Parathyroid adenoma (tissue), 2 donors: ENCODE measurements at regions not wholly inside any gene's neighbourhood (a gene's known extent, or its start where the extent isn't known, plus 50 kb on each side); places are given as distances from the start of the nearest gene placed in this dataset.

Experiments
- H2AFZ ChIP-seq: fragments of 300-600 bp; sonication (generic); one replicate; pipeline ENCODE4 v1.7.0; 2017; ENCODE audit warnings: antibody characterized with exemption, mild to moderate bottlenecking
- H3K27ac ChIP-seq: fragments of 300-600 bp; sonication (generic); one replicate; pipeline ENCODE4 v1.7.0; 2017
- H3K27me3 ChIP-seq: fragments of 300-600 bp; sonication (generic); one replicate; pipeline ENCODE4 v1.7.0; 2017; ENCODE audit warnings: low read length; ENCODE audit not compliant: control insufficient read depth, insufficient read depth
- H3K36me3 ChIP-seq: fragments of 300-600 bp; sonication (generic); one replicate; pipeline ENCODE4 v1.7.0; 2017; ENCODE audit warnings: low read length; ENCODE audit not compliant: control insufficient read depth, insufficient read depth
- H3K4me1 ChIP-seq: fragments of 300-600 bp; sonication (generic); one replicate; pipeline ENCODE4 v1.7.0; 2017; ENCODE audit warnings: control low read depth
- H3K4me2 ChIP-seq: fragments of 300-600 bp; sonication (generic); one replicate; pipeline ENCODE4 v1.7.0; 2017; ENCODE audit warnings: low read length
- H3K4me3 ChIP-seq: fragments of 300-600 bp; sonication (generic); one replicate; pipeline ENCODE4 v1.7.0; 2017; ENCODE audit warnings: low read depth, low read length
- H3K79me2 ChIP-seq: fragments of 300-600 bp; sonication (generic); one replicate; pipeline ENCODE4 v1.7.0; 2017; ENCODE audit warnings: control low read depth
- H3K9ac ChIP-seq: fragments of 300-600 bp; sonication (generic); one replicate; pipeline ENCODE4 v1.7.0; 2017; ENCODE audit warnings: mild to moderate bottlenecking
- H3K9me3 ChIP-seq: fragments of 300-600 bp; sonication (generic); one replicate; pipeline ENCODE4 v1.7.0; 2017; ENCODE audit warnings: low read length; ENCODE audit not compliant: control insufficient read depth
- CTCF ChIP-seq: fragments of 300-600 bp; sonication (generic); IDR thresholded peaks from one replicate; pipeline ENCODE4 v1.7.0; 2017; ENCODE audit warnings: antibody characterized with exemption, mild to moderate bottlenecking
- donor health status: primary hyperparathyroidism.

- H3K27ac ChIP-seq = no peak overlapping the region
- no peaks in the 10 kb centered on the region for H3K27me3 ChIP-seq
- no peaks in the 10 kb centered on the region for H3K79me2 ChIP-seq
- H3K9me3 ChIP-seq = no peaks in the 10 kb centered on the region
- TF ChIP-seq CTCF = no peak
- H3K4me1 ChIP-seq = no peaks in the 10 kb centered on the region
- no peak overlapping the region for H2AFZ ChIP-seq
- H3K4me3 ChIP-seq = no peak overlapping the region
- H3K36me3 ChIP-seq = no peaks in the 10 kb centered on the region
- no peak overlapping the region for H3K9ac ChIP-seq
- no peak overlapping the region for H3K4me2 ChIP-seq
These were observed 286.2 kb downstream of the TFAP2A start for GRCh38 chr6:10128721-10129120.

GRCh38 chr6:10122164-10122563, 292.7 kb downstream of the TFAP2A start:
- Histone ChIP-seq H3K9me3 (no peaks in the 10 kb centered on the region), H3K36me3 (no peaks in the 10 kb centered on the region)

GRCh38 chr6:10112871-10113549, 301.9 kb downstream of the TFAP2A start:
- H3K4me3 ChIP-seq = no peak overlapping the region
- no peaks in the 10 kb centered on the region for H3K79me2 ChIP-seq
- no peak overlapping the region for H2AFZ ChIP-seq
- no peak overlapping the region for H3K4me2 ChIP-seq
- peaks cover 3% of the 10 kb centered on the region for H3K9me3 ChIP-seq
- no peaks in the 10 kb centered on the region for H3K36me3 ChIP-seq
- TF ChIP-seq CTCF = no peak
- no peak overlapping the region for H3K9ac ChIP-seq
- H3K27me3 ChIP-seq = no peaks in the 10 kb centered on the region
- no peaks in the 10 kb centered on the region for H3K4me1 ChIP-seq
- H3K27ac ChIP-seq = no peak overlapping the region

More at GRCh38 chr6:10122164-10122563, 292.7 kb downstream of the TFAP2A start:
- Histone ChIP-seq H3K4me2 (no peak overlapping the region), H3K27me3 (no peaks in the 10 kb centered on the region), H3K4me3 (no peak overlapping the region), H3K4me1 (no peaks in the 10 kb centered on the region), H3K79me2 (no peaks in the 10 kb centered on the region), H3K27ac (no peak overlapping the region), H3K9ac (no peak overlapping the region), H2AFZ (no peak overlapping the region)
- TF ChIP-seq CTCF = no peak

- TF ChIP-seq CTCF = no peak
- no peaks in the 10 kb centered on the region for H3K79me2 ChIP-seq
- peaks cover 3% of the 10 kb centered on the region for H3K9me3 ChIP-seq
- H3K9ac ChIP-seq = no peak overlapping the region
- no peak overlapping the region for H2AFZ ChIP-seq
- H3K4me3 ChIP-seq = no peak overlapping the region
- no peaks in the 10 kb centered on the region for H3K4me1 ChIP-seq
- H3K27me3 ChIP-seq = no peaks in the 10 kb centered on the region
- no peak overlapping the region for H3K27ac ChIP-seq
- H3K4me2 ChIP-seq = no peak overlapping the region
- no peaks in the 10 kb centered on the region for H3K36me3 ChIP-seq
These were observed 302.9 kb downstream of the TFAP2A start for GRCh38 chr6:10111975-10112374.

- no peak overlapping the region for H3K4me3 ChIP-seq
- no peaks in the 10 kb centered on the region for H3K79me2 ChIP-seq
- H2AFZ ChIP-seq = no peak overlapping the region
- H3K4me2 ChIP-seq = no peak overlapping the region
- no peaks in the 10 kb centered on the region for H3K9me3 ChIP-seq
- H3K27ac ChIP-seq = no peak overlapping the region
- H3K4me1 ChIP-seq = peaks cover 14% of the 10 kb centered on the region
- no peak for TF ChIP-seq CTCF
- H3K36me3 ChIP-seq = no peaks in the 10 kb centered on the region
- no peaks in the 10 kb centered on the region for H3K27me3 ChIP-seq
- no peak overlapping the region for H3K9ac ChIP-seq
These were observed 313.2 kb downstream of the TFAP2A start for GRCh38 chr6:10101551-10102252.
